Astrocyte (in vitro differentiated cells and primary cell): ENCODE measurements at regions not wholly inside any gene's neighbourhood (a gene's known extent, or its start where the extent isn't known, plus 50 kb on each side); places are given as distances from the start of the nearest gene placed in this dataset.

ENCODE experiments used
- DNase-seq: peaks from one replicate; pipeline ENCODE4 v3.0.0-alpha.2; 2010; ENCODE audit warnings: low read depth
- FAIRE-seq: peaks from 2 replicates; lab custom pipeline; 2011; peaks lifted over from hg19 to GRCh38; lab: Jason Lieb, UNC
- H2AFZ ChIP-seq: 2 replicates; pipeline ENCODE4 v1.6.0; 2012; ENCODE audit warnings: low read depth, low read length, inconsistent platforms
- H3K27ac ChIP-seq: 2 replicates; pipeline ENCODE4 v1.5.1; 2011; ENCODE audit warnings: low read depth, low read length, inconsistent platforms
- H3K27me3 ChIP-seq: 2 replicates; pipeline ENCODE4 v1.6.0; 2011; ENCODE audit warnings: low read length, inconsistent platforms; ENCODE audit not compliant: insufficient read depth
- H3K36me3 ChIP-seq: 2 replicates; pipeline ENCODE4 v1.5.1; 2011; ENCODE audit warnings: low read length, inconsistent platforms; ENCODE audit not compliant: insufficient read depth
- H3K4me1 ChIP-seq: 2 replicates; pipeline ENCODE4 v1.5.1; 2011; ENCODE audit warnings: low read length, inconsistent platforms; ENCODE audit not compliant: insufficient read depth
- H3K4me2 ChIP-seq: 2 replicates; pipeline ENCODE4 v1.6.0; 2012; ENCODE audit warnings: low read length, inconsistent platforms
- H3K4me3 ChIP-seq: 2 replicates; pipeline ENCODE4 v1.5.1; 2011; ENCODE audit warnings: low read depth, mild to moderate bottlenecking, low read length, inconsistent platforms; ENCODE audit not compliant: insufficient read depth
- H3K79me2 ChIP-seq: 2 replicates; pipeline ENCODE4 v1.6.0; 2012; ENCODE audit warnings: mild to moderate bottlenecking, low read length, inconsistent platforms; ENCODE audit not compliant: insufficient read depth
- H3K9ac ChIP-seq: 2 replicates; pipeline ENCODE4 v1.6.0; 2012; ENCODE audit warnings: mild to moderate bottlenecking, low read length, inconsistent platforms
- H3K9me3 ChIP-seq: 2 replicates; pipeline ENCODE4 v1.5.1; 2012; ENCODE audit warnings: low read depth, mild to moderate bottlenecking, low read length, inconsistent platforms; ENCODE audit not compliant: insufficient read depth
- H4K20me1 ChIP-seq: 2 replicates; pipeline ENCODE4 v1.6.0; 2012; ENCODE audit warnings: low read length, inconsistent platforms; ENCODE audit not compliant: insufficient read depth
- H3K27ac Mint-ChIP-seq: one replicate; pipeline ENCODE4 v1.8.0; 2021; ENCODE audit warnings: mild to moderate bottlenecking, mixed read lengths; ENCODE audit not compliant: unreplicated experiment
- H3K27me3 Mint-ChIP-seq: one replicate; pipeline ENCODE4 v1.8.0; 2021; ENCODE audit warnings: low read depth, mixed read lengths; ENCODE audit not compliant: unreplicated experiment
- H3K36me3 Mint-ChIP-seq: one replicate; pipeline ENCODE4 v1.8.0; 2021; ENCODE audit warnings: low read depth, mixed read lengths; ENCODE audit not compliant: unreplicated experiment
- H3K4me1 Mint-ChIP-seq: one replicate; pipeline ENCODE4 v1.8.0; 2021; ENCODE audit warnings: low read depth, mixed read lengths; ENCODE audit not compliant: unreplicated experiment
- H3K4me3 Mint-ChIP-seq: one replicate; pipeline ENCODE4 v1.8.0; 2021; ENCODE audit warnings: mild to moderate bottlenecking, moderate library complexity, mixed read lengths; ENCODE audit not compliant: unreplicated experiment
- H3K9me3 Mint-ChIP-seq: one replicate; pipeline ENCODE4 v1.8.0; 2021; ENCODE audit warnings: mild to moderate bottlenecking, mixed read lengths; ENCODE audit not compliant: unreplicated experiment
- CTCF ChIP-seq: IDR thresholded peaks from 2 replicates; pipeline ENCODE4 v1.5.1; 2011; ENCODE audit warnings: low read depth, mild to moderate bottlenecking, inconsistent platforms, low read length, moderate library complexity; ENCODE audit not compliant: insufficient read depth
- EZH2 ChIP-seq: IDR thresholded peaks from 2 replicates; pipeline ENCODE4 v1.6.1; 2012; ENCODE audit warnings: mild to moderate bottlenecking, low read length, inconsistent platforms; ENCODE audit not compliant: insufficient read depth

DNA sequence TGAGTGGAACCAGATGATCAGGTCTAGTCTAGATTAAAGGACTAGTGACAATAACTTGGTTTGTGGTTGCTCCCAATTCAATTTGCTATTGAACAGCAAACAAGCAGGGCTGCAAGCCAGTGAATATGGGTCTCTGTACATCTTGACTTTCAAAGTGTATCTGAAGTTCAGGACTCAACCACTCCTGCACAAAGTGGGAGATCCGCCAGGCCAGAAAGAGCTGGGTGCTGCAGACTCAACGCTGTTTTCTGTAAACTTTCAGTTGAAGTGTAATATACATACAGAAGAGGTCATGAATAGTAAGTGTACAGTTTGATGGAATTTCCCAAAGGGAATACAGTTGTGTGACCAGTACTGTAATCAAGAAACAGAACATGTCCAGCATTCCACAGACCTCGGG, 416.6 kb downstream of the RPS24 start:
- H3K27me3 Mint-ChIP-seq: peaks cover 88% of the 10 kb centered on the region
- DNase-seq (no peak), FAIRE-seq (no peak)

DNA sequence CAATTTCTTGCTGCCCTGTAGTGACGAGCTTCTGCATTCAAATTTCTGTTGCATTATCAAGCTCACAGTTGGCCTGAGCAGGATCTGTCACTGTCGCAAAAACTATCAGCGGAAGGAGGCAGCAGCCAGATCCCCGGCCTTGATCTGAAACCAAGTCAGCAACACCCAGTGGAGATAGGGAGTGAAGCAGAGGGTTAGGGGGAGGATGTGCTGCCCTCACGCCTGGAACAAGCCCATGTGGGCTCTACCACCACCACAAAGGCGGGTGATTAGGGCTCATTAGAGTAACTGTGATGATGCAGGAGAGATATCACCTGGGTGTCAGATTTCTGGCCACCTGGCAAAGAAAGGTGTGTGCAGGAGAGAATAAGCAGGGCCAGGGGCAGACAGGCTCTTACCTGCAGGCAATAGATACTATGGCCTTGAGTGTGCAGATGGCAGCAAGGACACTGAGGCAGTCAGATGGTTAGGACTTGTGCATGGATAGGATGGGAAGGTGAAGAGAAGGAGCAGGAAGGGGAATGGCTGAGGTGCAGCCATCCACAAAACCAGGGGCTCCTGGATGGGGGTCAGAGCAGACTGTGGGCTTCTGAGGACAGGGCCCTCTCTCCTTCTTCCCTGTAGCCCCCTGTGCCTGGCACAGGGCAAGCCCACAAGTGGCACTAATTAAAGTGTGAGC, 417.3 kb downstream of the RPS24 start:
- Histone ChIP-seq H3K27ac (no peak overlapping the region), H3K4me2 (no peak overlapping the region), H2AFZ (no peak overlapping the region), H3K79me2 (no peaks in the 10 kb centered on the region), H3K27me3 (peaks cover 45% of the 10 kb centered on the region), H3K4me3 (no peak overlapping the region), H3K36me3 (no peaks in the 10 kb centered on the region), H3K4me1 (peaks cover 5% of the 10 kb centered on the region), H4K20me1 (no peaks in the 10 kb centered on the region), H3K9ac (no peak overlapping the region), H3K9me3 (no peaks in the 10 kb centered on the region)
- H3K4me3 Mint-ChIP-seq: no peak overlapping the region
- peaks cover 16% of the 10 kb centered on the region for H3K9me3 Mint-ChIP-seq
- no peak overlapping the region for H3K27ac Mint-ChIP-seq
- peaks cover 7% of the 10 kb centered on the region for H3K4me1 Mint-ChIP-seq
- DNase-seq (no peak), FAIRE-seq (no peak)
- no peaks in the 10 kb centered on the region for H3K36me3 Mint-ChIP-seq
- TF ChIP-seq CTCF: no peak
- TF ChIP-seq EZH2: no peak
- H3K27me3 Mint-ChIP-seq: peaks cover 89% of the 10 kb centered on the region

More for the DNA sequence above, 416.6 kb downstream of the RPS24 start:
- no peaks in the 10 kb centered on the region for H4K20me1 ChIP-seq
- no peak overlapping the region for H3K27ac Mint-ChIP-seq
- H3K4me1 ChIP-seq: peaks cover 5% of the 10 kb centered on the region
- H3K36me3 ChIP-seq: no peaks in the 10 kb centered on the region
- H3K4me3 ChIP-seq: no peak overlapping the region
- TF ChIP-seq CTCF: no peak
- no peak for TF ChIP-seq EZH2
- H3K4me1 Mint-ChIP-seq: peaks cover 5% of the 10 kb centered on the region
- H3K4me2 ChIP-seq: no peak overlapping the region
- no peaks in the 10 kb centered on the region for H3K79me2 ChIP-seq
- no peaks in the 10 kb centered on the region for H3K36me3 Mint-ChIP-seq
- H3K9me3 ChIP-seq: no peaks in the 10 kb centered on the region
- no peak overlapping the region for H3K27ac ChIP-seq
- H3K9me3 Mint-ChIP-seq: peaks cover 16% of the 10 kb centered on the region
- no peak overlapping the region for H3K4me3 Mint-ChIP-seq
- H3K9ac ChIP-seq: no peak overlapping the region
- H2AFZ ChIP-seq: no peak overlapping the region
- peaks cover 45% of the 10 kb centered on the region for H3K27me3 ChIP-seq

DNA sequence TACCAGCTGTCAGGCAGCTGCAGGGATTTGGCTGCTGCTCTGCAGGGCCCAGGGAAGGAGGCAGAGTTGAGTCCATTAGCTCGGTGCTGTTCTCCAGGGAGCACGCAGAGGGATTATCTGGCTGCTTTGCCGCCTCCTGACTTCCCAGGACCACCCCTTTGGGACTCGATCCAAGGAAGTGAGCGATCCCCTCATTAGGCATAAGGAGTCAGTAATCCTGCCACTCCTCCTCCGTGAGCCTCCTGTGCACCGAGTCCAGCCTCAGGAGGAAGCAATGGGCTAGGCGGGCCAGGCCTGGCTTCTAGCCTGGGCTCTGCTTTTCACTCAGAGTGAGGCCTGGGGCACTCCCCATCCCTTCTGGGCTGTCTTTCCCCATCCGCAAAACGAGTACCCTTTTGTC, 417.9 kb downstream of the RPS24 start:
- no peak overlapping the region for H3K27ac Mint-ChIP-seq
- H3K4me1 Mint-ChIP-seq: peaks cover 9% of the 10 kb centered on the region
- no peaks in the 10 kb centered on the region for H3K36me3 Mint-ChIP-seq

More for the DNA sequence above, 417.9 kb downstream of the RPS24 start:
- Mint-ChIP-seq H3K4me3 (no peak overlapping the region), H3K27me3 (peaks cover 92% of the 10 kb centered on the region), H3K9me3 (peaks cover 16% of the 10 kb centered on the region)
- peaks cover 45% of the 10 kb centered on the region for H3K27me3 ChIP-seq
- H3K4me2 ChIP-seq: no peak overlapping the region
- no peak overlapping the region for H3K9ac ChIP-seq
- peaks cover under 1% of the 10 kb centered on the region for H3K4me1 ChIP-seq
- H3K36me3 ChIP-seq: no peaks in the 10 kb centered on the region
- DNase-seq: no peak
- no peak for TF ChIP-seq CTCF
- TF ChIP-seq EZH2: no peak
- H4K20me1 ChIP-seq: no peaks in the 10 kb centered on the region
- H3K79me2 ChIP-seq: no peaks in the 10 kb centered on the region
- H2AFZ ChIP-seq: no peak overlapping the region
- H3K27ac ChIP-seq: no peak overlapping the region
- H3K4me3 ChIP-seq: no peak overlapping the region
- H3K9me3 ChIP-seq: no peaks in the 10 kb centered on the region
- no peak for FAIRE-seq
